ENCODE measurements at regions not wholly inside any gene's neighbourhood (a gene's known extent, or its start where the extent isn't known, plus 50 kb on each side); places are given as distances from the start of the nearest gene placed in this dataset.

DNA sequence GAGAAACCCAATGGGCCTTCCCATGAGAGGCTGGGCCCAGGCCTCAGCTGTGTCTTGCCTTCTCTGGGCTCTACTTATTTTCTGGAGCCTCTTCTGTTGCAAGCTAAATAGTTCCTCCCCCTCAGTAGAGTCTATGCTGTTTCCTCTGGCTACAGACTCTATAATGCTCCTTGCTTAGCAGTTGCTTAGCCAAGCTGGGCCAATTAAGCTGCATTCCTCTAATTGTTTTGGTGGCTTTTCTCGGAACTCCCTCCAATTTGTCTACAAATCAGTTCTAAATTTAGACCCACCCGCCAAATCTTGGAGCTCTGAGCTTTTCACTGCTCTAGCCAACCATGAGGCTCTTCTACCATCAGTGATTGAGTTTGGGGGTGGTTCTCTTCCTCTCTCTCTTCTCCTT lies 302.7 kb upstream of the ASIC2 start:
- no peak overlapping the region for H3K9ac ChIP-seq (replicated peaks; ENCODE audit: extremely low read depth, insufficient read depth, low read length)
- H3K27me3 ChIP-seq (ENCODE audit: control insufficient read depth in 2 of 2, insufficient read depth in 2 of 2, low read length in 2 of 2): no peaks in the 10 kb centered on the region
- H2AFZ ChIP-seq (ENCODE audit: low read depth, low read length): no peak overlapping the region
- H4K20me1 ChIP-seq (replicated peaks; ENCODE audit: control insufficient read depth, extremely low read depth, insufficient read depth, low read length): no peaks in the 10 kb centered on the region
- no peaks in the 10 kb centered on the region for H3K9me3 ChIP-seq (replicated peaks; ENCODE audit: control insufficient read depth, insufficient read depth, low read length)
- intact Hi-C loops (cut with micrococcal nuclease) (no loop called here), dilution Hi-C loops (cut with MboI; ENCODE audit: extremely low pct_ligation_motif_present, low sequenced_read_pairs) (no loop called here)
- H3K79me2 ChIP-seq (ENCODE audit: control insufficient read depth, insufficient read depth, low read length): no peaks in the 10 kb centered on the region
- DNase-seq (ENCODE audit: low read depth, low spot score): no peak
- H3K4me2 ChIP-seq (ENCODE audit: insufficient read depth, low read length): no peak overlapping the region
- POLR2A ChIA-PET: no interaction called here
- no TSS peak for BruUV-seq (replicated peaks)
- H3K9me1 ChIP-seq (replicated peaks; ENCODE audit: control insufficient read depth, extremely low read depth, insufficient read depth, low read length): no peaks in the 10 kb centered on the region
- H3K4me3 ChIP-seq (replicated peaks in 1 of 3; ENCODE audit: insufficient read depth in 1 of 3, low read depth in 1 of 3, low read length in 3 of 3): no peak overlapping the region
- FAIRE-seq: no peak
- TF ChIP-seq MYC (IDR thresholded peaks at IDR 0.05; ENCODE audit: low read depth, low read length) (no peak), FOS (IDR thresholded peaks at IDR 0.05; ENCODE audit: borderline replicate concordance, insufficient read depth, low read length) (no peak), POLR2A (IDR thresholded peaks at IDR 0.05; ENCODE audit: low read depth, low read length) (no peak), POLR2AphosphoS5 (IDR thresholded peaks at IDR 0.05; ENCODE audit: insufficient read depth, low read depth, low read length) (no peak), EZH2 (IDR thresholded peaks at IDR 0.05; ENCODE audit: borderline replicate concordance, low read depth, low read length, severe bottlenecking) (no peak), GATA2 (IDR thresholded peaks at IDR 0.05; ENCODE audit: insufficient read depth, insufficient read length, low read depth, low read length) (no peak), JUN (IDR thresholded peaks at IDR 0.05; ENCODE audit: borderline replicate concordance, insufficient read depth, insufficient read length, low read depth) (no peak)
- TF ChIP-seq, protein P1, sequence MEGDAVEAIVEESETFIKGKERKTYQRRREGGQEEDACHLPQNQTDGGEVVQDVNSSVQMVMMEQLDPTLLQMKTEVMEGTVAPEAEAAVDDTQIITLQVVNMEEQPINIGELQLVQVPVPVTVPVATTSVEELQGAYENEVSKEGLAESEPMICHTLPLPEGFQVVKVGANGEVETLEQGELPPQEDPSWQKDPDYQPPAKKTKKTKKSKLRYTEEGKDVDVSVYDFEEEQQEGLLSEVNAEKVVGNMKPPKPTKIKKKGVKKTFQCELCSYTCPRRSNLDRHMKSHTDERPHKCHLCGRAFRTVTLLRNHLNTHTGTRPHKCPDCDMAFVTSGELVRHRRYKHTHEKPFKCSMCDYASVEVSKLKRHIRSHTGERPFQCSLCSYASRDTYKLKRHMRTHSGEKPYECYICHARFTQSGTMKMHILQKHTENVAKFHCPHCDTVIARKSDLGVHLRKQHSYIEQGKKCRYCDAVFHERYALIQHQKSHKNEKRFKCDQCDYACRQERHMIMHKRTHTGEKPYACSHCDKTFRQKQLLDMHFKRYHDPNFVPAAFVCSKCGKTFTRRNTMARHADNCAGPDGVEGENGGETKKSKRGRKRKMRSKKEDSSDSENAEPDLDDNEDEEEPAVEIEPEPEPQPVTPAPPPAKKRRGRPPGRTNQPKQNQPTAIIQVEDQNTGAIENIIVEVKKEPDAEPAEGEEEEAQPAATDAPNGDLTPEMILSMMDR (IDR thresholded peaks at IDR 0.05; ENCODE audit: extremely low read depth in 1 of 2, insufficient read depth in 1 of 2, low read depth in 1 of 2, low read length in 2 of 2): no peak
- TF ChIP-seq, protein P2, sequence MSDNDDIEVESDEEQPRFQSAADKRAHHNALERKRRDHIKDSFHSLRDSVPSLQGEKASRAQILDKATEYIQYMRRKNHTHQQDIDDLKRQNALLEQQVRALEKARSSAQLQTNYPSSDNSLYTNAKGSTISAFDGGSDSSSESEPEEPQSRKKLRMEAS (IDR thresholded peaks at IDR 0.05; ENCODE audit: insufficient read depth, insufficient read length): no peak
- CTCF ChIA-PET: interaction anchor here (0.7 kb wide), 1 partner anchor 67 kb away, joined by 3 read pairs; no protein-coding TSS in a partner anchor
- no peaks in the 10 kb centered on the region for H3K4me1 ChIP-seq (ENCODE audit: control insufficient read depth, extremely low read depth, insufficient read depth, low read length)
- no peak overlapping the region for H3K27ac ChIP-seq (ENCODE audit: insufficient read depth, low read depth, low read length)
- no peaks in the 10 kb centered on the region for H3K36me3 ChIP-seq (ENCODE audit: control insufficient read depth in 2 of 2, extremely low read depth in 1 of 2, insufficient read depth in 2 of 2, low read length in 2 of 2)

Measured in endothelial cell of umbilical vein (primary cell).